ENCODE measurements at regions not wholly inside any gene's neighbourhood (a gene's known extent, or its start where the extent isn't known, plus 50 kb on each side); places are given as distances from the start of the nearest gene placed in this dataset.

DNA sequence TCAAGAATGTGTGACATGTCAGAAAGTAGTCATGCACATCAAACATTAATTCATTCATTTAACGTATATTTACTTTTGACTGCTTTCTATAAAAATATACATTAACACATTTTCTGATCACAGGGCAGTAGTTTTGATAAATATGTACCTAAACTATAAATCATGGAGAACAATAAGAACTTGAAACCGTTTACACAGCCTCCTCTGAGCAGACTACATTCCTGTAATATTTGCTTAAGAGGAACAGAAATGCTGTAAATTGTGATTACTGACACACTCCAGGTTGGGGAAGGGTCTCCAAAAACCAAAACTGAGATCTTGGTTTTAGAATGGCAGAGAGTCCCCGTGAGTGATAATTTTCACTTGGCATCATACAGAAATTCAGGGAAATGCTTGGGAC, 120.7 kb upstream of the PPARGC1A start:
- TF ChIP-seq, protein P1, sequence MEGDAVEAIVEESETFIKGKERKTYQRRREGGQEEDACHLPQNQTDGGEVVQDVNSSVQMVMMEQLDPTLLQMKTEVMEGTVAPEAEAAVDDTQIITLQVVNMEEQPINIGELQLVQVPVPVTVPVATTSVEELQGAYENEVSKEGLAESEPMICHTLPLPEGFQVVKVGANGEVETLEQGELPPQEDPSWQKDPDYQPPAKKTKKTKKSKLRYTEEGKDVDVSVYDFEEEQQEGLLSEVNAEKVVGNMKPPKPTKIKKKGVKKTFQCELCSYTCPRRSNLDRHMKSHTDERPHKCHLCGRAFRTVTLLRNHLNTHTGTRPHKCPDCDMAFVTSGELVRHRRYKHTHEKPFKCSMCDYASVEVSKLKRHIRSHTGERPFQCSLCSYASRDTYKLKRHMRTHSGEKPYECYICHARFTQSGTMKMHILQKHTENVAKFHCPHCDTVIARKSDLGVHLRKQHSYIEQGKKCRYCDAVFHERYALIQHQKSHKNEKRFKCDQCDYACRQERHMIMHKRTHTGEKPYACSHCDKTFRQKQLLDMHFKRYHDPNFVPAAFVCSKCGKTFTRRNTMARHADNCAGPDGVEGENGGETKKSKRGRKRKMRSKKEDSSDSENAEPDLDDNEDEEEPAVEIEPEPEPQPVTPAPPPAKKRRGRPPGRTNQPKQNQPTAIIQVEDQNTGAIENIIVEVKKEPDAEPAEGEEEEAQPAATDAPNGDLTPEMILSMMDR (IDR thresholded peaks at IDR 0.05; ENCODE audit: insufficient read depth, low read length, poor library complexity, severe bottlenecking) = no peak
- TF ChIP-seq EZH2phosphoT487 (conservative IDR thresholded peaks at IDR 0.05; ENCODE audit: low read length) = no peak

Measured in SU-DHL-6 (cell line).